Posterior vena cava (tissue), 2 donors: ENCODE measurements at regions not wholly inside any gene's neighbourhood (a gene's known extent, or its start where the extent isn't known, plus 50 kb on each side); places are given as distances from the start of the nearest gene placed in this dataset.
A peak's percentile ranks its signal among the peaks of the same experiment; 100 is the strongest.

Experiments
- DNase-seq: peaks from one replicate; pipeline ENCODE4 v3.0.0-alpha.2; 2020; ENCODE audit warnings: low spot score
- intact Hi-C, 2 donors: fragments of 100-400 bp; cut with DNase I; formaldehyde crosslinking; loops; one replicate each; pipeline versions ENCODE4 v1.14.1 to v1.14.2; 2022 to 2023
- donor health status: DM: yes; HTN: yes; CAD: no.
- donor health status: DM: yes; HTN: yes; CAD: no.

DNA sequence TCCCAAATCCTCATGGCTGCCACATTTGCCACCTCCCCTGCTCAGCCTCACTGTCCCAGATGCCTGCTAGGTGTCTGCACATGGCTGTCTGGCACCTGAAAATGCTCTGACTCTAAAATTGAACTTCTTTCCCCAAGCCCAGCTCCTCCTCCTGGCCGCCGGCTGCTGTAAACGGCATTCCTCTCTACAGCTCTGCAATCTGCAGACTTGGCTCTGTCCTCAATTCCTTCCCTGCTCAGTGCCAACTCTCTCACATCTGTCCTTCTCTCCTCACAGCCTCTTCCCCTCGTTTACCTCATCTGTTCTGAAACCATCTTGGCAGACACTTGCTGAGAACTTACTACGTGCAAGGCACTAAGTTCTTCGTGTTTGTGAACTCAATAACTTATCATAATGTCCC is 169.4 kb upstream of the SYT13 start:
- no peak for DNase-seq
- intact Hi-C loops: no loop called here

DNA sequence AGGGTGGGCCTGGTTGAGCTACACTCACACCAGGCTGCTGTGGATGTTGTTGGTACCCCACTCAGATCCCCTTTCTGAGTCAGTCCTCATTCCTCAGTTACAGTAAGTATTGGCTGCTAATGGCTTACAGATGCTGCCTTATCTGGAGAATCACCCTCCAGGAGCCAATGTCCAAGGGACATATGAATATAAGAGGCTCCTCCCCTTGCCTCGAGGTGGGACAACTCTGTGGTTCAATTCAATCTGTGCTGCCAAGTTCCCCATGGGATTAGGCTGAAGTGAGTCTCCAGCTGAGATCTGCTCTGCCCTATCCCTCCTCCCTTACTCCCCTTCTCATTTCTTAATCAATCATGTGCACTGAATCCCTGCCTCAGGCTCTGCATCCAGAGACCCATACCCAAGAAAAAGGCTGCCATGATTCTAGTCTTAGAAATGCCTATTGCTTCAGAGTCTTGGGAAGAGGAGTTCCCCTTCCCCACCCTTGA is 168.8 kb upstream of the SYT13 start:
- no peak for DNase-seq
- intact Hi-C loops: no loop called here

DNA sequence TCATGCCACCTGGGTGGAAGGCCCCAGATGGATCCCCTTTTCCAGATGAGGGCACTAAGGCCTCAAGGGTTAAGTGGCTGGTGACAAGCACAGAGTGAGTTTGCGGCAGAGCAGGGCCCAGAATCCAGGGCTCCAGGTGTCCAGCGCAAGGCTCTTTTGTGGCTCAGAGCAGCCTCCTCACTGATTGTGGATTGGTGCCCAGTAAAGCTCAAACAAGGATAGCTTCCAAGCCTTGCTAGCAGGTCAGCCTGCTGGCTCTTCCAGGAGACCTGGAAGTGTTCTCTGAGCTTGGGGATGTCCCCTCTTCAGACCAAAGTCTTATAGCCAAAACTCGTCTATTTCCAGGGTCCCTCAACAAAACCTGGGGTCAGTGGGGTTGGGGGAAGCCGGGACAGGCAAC is 167.6 kb upstream of the SYT13 start:
- intact Hi-C loops: no loop called here
- no peak for DNase-seq

DNA sequence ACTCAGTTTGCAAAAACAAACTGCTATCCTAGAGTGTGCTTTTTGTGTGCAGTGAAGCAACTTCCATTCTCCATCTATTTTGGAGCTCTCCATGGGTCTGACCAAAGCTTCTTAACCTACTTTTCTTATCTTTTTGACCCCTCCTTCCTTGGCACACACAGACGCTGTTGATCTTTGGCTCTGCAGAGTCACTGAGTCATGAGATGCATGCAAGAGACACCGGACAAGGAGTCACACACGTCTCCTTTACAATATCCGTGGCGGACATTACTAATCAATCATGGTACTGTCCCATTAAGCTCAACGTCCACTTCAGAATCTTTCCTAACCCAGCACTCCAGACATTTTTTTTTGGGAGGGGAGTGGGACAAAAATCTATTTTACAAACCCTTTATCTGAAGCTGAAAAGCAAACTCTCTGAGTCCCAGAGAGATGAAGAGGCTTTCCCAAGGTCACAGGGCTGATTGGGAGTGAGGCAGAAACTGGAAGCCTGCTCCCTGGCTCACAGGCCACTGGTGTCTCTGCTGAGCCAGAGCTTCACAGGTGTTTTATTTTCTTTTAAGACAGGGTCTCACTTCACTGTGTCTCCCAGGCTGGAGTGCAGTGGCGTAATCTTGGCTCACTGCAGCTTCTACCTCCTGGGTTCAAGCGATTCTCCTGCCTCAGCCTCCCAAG is 165.8 kb upstream of the SYT13 start:
- intact Hi-C loops: no loop called here
- DNase-seq: peak; percentile 5

DNA sequence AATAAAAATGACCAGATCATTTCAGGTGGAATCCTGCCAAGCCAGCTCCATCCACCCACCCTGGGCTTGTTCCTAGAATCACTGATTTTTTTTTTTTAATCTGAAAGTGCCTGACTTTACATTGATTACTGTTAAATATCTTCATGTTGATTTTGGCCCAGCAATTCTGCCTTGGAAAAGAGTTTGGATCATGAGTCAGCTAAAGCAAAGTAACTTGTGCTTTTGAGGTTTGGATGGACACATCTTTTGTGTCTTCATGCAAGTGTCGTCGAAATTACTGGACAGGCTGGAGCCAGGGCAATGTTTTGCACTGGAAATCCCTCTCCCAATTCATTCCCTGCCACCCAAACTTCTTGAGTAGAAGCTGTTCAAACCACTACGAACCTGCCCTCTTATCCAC is 164.0 kb upstream of the SYT13 start:
- no peak for DNase-seq
- intact Hi-C loops: no loop called here

DNA sequence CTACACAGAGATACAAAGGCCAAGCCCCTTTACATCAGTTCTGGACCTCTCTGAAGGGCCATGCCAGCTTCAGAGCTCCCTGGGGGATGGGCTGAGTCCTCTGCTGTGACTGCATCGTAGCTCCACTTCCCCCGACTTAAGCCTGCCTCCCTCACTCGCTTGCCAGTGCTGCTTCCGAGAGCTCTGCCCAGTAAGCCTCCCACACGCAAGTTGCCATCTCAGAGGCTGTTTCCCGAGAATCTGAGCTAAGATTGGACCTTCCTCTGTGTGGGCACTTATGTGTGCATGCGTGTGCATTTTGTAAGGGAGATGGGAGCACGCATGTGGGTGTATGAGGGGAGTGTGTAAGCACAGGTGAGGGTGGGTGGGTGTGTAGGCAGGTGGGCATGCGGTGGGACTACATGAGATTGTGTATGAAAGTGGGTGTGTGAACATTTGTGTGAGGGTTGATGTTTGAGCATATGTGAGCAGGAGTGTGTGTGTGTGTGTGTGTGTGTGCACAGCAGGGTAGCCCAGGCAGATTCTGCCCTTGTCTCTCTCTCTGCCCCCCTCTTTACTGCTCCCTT is 163.0 kb upstream of the SYT13 start:
- intact Hi-C loops: no loop called here
- DNase-seq: no peak

DNA sequence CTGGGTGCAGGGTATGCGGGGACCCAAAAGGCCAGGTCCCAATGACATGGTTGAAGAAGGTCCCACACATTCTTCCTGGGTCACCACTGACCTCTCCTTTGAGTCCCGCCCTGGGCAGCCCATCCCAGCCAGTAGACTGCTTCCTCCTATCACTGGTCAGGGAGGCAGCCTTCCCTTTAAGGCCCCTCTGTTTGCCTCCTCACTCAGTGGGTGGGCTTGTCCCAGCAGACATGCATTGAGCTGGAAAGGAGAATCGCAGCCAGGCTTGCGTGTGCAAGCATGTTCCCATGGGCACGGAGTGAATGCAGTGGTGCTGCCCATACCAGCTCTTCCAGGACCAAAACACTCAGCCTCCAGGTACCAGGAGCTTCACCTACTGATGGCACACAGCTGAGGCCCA is 162.4 kb upstream of the SYT13 start:
- intact Hi-C loops: no loop called here
- no peak for DNase-seq

DNA sequence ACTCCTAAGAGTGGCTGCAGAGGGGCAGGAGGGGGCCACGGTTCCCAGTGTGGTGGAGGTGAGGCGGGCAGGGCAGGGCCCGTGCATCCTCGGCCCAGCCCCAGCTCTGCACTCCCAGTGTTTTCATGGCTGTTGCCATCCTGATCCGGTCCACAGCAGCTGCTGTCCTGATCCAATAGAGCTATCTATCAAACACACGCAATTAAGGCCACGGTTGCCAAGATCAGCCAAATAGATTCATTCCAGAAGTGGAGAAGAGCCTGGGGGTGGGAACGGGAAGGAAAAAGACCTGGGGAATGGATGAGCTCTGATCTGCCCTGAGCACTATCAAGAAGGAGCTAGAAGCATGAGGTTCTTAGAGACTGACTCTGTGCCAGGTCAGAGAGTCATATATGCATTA is 160.9 kb upstream of the SYT13 start:
- intact Hi-C loops: no loop called here
- DNase-seq: no peak

DNA sequence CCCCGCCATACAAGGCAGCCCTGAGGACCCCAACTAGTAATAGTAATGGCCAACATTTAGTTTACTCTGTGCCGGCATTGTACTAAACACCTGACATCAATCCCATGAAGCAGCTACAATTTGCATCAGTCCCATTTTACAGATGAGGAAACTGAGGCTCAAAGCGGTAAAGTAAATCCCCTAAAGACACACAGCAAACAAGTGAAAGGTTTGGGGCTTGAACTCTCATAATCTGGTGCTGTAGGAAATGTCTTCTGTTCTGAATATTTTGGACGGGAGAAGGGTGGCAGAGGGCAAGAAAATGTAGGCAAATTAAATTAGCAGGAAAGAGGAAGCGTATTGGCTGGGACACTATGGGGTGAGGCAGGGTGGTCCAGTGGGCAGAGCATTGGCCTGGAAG is 160.3 kb upstream of the SYT13 start:
- DNase-seq: no peak
- intact Hi-C loops: no loop called here

DNA sequence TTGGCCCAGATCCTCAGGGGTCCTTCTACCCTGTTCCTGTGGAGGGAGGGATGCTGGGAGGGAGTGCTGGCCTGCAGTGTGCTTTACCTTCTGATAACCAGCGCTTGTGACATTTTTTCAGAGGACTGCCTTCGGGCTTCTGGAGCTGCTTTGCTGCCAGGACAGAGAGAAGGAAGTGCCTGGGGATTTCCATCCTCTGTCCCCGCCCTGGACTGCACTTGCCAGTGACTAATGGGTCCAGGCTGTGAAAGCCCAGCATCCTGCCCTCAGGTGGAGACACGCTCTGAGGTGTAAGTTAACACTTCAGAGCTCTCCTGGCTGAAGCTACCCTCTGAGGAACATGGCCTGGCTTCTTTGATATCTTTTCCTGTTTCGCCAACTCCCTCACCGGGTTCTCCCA is 158.7 kb upstream of the SYT13 start:
- DNase-seq: no peak
- intact Hi-C loops: no loop called here

DNA sequence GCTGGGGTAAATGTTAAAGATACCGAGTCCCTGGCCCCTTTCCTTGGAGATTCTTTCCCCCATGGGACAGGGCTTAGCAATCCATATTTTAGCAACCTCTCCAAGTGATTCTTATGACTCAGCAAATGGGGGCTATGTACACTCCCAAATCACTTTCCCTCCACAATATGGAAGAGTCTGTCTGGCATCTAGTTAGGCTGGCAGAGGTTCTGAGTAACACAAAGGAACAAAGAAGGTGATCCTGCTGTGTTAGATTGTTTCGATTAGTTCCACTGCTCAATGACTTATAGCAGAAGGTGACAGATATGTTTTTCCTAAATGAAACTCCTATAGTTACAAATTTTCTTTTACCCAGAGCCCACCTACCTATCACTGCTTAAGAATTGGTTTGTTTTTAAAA is 154.0 kb upstream of the SYT13 start:
- no peak for DNase-seq
- intact Hi-C loops: no loop called here

DNA sequence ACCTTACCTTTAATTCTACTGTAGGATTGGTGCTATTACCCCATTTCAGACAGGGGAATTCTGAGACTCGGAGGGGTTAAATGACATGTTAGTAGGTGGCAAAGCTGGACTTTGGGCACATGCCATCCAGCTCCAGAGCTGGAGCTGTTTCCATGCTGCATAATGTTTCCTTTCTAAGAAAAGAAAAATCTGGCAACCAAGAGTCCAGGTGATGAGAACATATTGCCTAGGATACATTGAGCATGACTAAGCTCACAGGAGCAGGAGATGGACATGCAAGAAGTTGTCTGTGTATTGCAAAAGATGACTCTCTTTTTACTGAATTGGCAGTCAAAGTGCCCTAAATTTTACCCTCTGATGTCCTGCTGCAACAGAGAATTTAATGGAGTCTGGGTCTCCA is 150.8 kb upstream of the SYT13 start:
- intact Hi-C loops: no loop called here
- DNase-seq: no peak

DNA sequence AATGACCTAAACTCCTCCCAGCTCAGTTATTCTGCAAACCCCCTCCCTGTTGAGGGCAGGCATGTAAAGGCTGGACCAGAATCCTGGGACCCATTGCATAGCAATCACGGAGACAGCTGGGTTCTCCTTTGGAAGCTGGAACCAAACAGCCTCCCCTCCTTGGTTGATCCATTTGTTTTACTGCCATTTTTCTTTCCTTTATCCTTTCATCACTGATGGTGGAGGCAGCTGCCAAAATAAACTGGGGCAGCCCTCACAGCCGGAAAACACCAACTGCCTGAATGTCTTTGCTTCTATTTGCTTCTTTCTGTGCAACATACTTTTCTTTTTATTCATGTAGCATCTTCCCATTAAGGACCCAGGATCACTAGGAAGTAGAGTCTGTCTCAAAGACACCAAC is 150.0 kb upstream of the SYT13 start:
- intact Hi-C loops: no loop called here
- DNase-seq: peak; percentile 11

DNA sequence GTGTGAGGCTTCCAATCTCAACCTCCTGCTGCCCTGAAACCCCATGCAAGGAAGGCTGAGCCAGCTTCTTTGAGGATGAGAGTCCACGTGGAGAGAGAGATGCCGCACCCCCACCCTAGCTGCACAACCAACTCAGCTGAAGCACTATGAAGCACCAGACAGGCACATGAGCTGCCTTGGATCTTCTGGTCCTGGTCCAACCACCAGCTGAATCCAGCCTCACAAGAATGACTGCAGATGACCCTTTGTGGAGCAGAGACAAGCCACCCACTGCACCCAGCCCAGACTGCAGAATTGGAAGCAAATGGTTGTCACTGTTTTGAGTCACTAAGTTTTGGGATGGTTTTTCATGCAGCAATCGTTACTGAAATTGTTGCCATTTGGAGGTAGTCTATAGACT is 149.6 kb upstream of the SYT13 start:
- peak; percentile 41 for DNase-seq
- intact Hi-C loops: no loop called here

DNA sequence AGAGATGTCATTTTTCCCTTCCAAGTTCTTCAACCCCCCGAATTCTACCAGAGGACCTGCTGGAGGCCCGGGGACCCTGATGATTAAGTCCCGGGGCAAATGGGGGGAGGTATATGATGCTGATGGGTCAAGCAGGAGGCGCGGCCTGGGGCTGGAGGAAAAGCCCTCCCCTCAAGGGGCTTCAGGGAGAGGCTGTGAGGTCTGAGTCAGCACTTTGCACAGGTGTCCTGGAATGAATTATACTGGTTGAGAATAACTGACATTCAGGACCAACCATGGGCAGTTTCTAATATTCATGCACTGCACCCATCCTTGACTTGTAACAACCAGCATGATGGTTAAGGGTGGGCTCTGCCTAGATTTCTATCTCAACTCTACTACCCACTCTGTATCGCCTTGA is 146.8 kb upstream of the SYT13 start:
- intact Hi-C loops: no loop called here
- DNase-seq: peak; percentile 64

DNA sequence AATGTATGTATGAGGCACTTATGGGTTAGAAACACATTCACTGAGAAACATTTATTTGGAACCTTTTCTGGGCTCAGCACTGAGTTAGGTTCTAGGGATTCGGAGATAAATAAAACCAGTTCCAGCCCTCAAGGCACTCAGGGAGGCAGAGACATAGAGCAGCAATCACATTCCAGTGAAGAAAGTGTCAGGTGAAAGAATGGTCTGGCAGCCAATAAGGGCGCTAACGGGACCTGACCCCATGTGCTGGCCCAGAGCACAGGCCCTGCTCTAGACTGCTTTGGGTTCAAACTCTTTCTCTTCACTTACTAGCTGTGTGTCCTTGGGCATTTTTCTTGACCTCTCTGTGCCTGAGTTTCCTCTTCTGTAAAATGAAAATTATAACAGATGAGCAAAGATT is 146.0 kb upstream of the SYT13 start:
- intact Hi-C loops: no loop called here
- DNase-seq: peak; percentile 19

DNA sequence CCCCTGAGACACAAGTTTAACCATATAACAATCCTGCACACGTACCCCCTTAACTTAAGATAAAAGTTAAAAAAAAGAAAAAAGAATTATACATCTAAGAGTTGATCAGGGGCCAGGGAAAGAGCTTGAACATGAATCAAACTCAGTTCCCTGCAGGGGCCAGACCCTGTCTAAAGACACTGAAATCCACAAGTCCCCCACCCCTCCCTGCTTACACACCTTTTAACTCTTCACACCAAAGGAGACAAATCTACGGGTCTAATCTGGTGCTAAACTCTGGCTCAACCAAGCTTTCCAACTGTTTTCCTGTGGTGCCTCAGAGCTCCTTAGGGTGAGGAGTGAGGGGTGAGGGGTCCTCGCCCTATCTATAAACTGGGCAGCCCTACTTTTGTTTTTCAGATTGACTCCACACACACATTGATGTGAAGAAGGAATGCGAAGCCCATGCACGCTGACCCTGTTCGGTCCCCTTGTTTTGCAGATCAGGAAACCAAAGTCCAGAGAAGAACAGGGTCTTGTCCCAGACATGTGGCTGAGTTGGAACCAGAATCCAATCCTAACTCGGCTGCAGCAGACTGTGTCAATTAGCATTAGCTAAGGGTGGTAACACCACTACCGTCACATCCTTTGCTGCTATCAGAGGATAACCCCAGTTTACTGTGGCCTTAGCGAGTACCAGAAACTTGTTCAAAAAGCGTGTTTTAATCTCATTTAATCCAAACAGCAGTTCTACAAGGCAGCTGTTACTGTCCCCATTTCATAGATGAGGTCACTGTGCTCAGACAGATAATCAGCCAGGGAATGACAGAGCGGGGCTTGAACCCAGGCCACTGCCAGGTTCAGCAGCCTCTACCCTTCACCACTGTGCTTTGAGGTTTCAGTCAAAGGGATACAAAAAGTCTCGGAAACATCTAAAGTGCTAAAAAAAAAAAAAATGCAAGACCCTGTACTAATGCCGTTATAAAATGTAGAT is 145.2 kb upstream of the SYT13 start:
- peak; percentile 15 for DNase-seq
- intact Hi-C loops: no loop called here

DNA sequence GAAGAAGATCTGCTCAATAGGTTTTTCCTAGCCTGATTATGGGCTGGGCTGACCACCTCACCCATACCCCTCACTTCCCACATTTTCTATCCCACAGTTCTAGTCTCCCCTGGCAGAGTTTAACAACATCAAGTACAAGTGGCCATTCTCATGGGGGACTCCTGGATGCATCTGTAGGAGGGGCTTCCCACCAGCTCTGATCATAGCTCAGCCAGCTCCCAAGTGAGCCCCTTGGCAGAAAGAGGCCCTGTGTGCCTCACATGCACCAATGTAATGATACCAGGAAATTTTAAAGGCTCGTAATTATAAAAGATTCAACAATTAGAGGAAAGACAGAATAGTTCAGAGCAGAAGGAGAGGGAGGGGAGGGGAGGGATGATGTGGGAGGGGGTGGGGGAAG is 144.2 kb upstream of the SYT13 start:
- intact Hi-C loops: no loop called here
- DNase-seq: peak; percentile 10

DNA sequence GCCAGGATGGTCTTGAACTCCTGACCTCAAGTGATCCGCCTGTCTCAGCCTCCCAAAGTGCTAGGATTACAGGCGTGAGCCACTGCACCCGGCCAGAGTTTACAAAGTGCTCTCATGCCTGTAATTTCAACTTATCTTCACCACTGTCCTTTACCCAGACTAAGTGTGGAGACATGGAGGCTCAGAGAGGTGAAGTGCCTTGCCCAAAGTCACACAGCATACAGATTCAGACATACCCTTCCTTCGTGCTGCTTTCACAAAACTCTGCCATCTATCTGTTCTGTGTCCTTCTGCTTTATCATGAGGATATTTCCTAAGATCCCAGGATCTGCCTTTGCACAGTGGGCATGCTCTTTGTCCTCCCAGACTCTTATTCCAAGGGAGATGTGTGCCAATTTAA is 143.6 kb upstream of the SYT13 start:
- intact Hi-C loops: no loop called here
- peak; percentile 16 for DNase-seq

DNA sequence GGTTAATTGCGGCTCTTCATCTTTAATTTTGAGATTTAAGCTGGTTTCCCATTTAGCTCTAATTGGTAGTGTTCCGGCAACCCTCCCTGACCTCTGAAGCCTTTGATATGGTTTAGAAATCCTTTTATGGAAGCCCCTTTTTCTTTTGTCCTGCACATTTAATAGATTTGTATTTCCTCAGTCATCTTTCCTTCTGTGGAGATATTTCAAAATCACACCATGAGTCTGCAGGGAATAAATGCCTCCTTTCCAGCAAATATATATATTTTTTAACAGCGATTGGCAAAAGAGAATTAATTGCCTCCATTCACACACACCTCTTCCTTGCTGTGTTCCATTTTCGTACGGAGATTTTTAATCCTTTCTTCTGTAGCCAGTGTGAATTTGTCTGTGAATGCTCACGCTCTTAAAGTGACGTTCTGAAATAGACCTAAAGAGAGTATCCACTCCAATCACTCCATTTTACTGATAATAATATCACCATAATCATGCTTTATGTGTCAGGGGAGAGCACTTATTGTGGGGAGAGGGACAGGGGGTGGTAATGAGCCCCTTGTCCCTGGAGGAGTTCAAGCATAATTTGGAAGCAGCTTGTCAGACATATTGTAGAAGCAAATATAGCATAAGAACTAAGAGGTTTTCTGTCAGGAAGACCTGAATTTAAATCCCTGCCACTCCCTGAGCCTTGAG is 142.5 kb upstream of the SYT13 start:
- no peak for DNase-seq
- intact Hi-C loops: no loop called here
